Amygdala (tissue), 56 donors: ENCODE measurements at regions not wholly inside any gene's neighbourhood (a gene's known extent, or its start where the extent isn't known, plus 50 kb on each side); places are given as distances from the start of the nearest gene placed in this dataset.
"Not testable (repeated sequence)": the region's sequence is repeated elsewhere in the genome, so short reads cannot be mapped to it uniquely, and the experiment has no call there.

Source experiments
- DNase-seq, 56 donors: peaks; one replicate each; lab custom pipeline; 2025; lab: John Stamatoyannopoulos, UW

GRCh38 chr1:184823080-184823479 lies 68.4 kb upstream of the EDEM3 start:
- no peak for DNase-seq

- no peak for DNase-seq
Measured at GRCh38 chr1:184822267-184822666, 67.6 kb upstream of the EDEM3 start.

GRCh38 chr1:184821658-184822057 lies 67.0 kb upstream of the EDEM3 start:
- DNase-seq, result no peak

DNA sequence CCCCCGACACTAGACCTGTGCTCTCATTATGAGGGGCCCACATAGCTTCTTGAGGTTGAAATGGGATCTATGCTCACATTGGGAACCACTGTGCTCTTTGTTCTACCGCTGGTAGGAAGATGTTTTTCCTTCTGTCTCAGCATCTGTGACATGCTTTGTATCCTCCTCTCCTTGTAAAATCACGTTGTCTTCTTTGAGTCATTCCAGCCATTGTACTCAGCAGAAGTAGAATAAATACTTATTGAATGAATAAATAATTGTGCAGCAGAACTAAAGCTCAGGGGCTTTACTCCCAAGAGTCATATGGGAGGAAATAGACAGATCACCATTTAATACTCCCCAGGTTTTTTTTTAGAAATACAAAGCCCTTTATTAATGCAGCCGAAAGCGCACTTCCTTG lies 66.3 kb upstream of the EDEM3 start:
- DNase-seq, result no peak

DNA sequence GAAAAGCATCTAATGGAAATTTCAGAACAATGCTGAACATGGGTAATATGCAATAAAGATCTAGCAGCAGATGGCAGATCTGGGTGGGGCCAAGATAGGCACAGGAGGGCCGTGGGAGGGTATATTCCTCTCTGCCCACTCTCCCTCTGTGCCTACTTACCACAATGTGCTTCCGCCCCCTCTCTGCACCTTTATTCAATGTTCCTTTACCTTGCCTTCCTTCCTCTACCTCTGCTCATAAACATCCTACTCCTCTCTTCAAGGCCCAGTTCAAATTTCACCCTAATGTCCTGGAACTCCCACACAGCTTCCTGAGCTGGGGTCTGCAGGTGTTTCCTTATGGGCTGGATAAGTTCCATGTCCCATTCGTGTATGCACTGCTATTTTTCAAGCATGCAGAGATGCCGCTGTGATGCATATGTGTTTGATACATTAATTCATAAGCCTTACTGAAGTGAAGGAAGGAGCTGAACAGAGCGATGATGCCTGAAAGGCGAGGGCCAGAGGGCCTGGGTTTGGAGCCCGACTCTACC lies 65.6 kb upstream of the EDEM3 start:
- no peak for DNase-seq

DNA sequence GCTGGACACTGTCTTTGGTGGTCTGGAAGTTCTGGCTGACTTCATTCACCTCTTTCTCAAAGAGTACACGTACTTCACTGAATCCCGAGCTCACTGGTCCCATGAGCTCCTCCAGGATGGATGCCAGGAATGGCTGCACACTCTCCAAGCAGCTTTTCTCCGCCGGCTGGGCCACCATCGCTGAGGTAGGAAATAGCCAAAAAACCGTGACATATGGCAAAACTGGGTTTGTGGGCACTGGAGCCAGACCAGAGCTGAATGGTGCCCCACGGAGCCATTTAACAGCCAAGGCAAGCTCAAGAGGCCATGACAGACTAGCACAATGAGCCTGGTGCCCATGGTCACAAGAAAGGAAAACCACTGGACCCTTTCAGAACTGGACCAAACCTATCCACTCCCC lies 64.0 kb upstream of the EDEM3 start:
- no peak for DNase-seq

- not testable (repeated sequence) for DNase-seq
Measured at GRCh38 chr1:184817003-184817402, 62.3 kb upstream of the EDEM3 start.

- DNase-seq, result no peak
Measured at GRCh38 chr1:184813528-184814089, 59.0 kb upstream of the EDEM3 start.

- DNase-seq, result no peak
Measured at GRCh38 chr1:184811439-184812111, 56.9 kb upstream of the EDEM3 start.

DNA sequence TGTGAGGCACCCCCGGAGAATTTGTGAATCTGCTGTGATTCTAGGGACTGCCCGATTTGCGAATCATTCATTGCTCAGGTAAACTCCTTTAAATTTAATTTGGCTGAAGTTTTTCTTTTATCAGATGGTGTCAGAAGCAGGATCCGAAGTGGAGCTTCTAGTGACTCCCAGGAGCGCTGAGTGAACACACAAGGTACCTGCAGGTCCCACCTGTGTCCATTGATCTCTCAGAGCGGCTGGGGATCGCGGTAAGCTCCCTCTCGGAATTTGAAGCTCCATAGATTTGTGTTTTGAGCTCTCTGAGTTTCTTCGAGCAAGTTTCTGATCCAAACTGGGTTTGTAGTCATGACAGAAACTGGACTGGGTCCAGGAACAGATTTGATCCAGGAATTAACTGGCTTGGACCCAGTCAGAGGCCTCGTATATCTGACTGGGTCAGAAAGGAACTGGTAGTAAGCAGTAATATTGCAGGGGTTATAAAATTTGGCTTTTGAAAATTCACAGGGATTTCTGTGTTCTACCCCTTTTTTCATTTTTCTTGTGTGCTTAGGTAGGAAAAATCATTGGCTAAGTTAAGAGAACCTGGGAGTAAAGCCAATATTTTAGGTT lies 56.2 kb upstream of the EDEM3 start:
- DNase-seq, result no peak

DNA sequence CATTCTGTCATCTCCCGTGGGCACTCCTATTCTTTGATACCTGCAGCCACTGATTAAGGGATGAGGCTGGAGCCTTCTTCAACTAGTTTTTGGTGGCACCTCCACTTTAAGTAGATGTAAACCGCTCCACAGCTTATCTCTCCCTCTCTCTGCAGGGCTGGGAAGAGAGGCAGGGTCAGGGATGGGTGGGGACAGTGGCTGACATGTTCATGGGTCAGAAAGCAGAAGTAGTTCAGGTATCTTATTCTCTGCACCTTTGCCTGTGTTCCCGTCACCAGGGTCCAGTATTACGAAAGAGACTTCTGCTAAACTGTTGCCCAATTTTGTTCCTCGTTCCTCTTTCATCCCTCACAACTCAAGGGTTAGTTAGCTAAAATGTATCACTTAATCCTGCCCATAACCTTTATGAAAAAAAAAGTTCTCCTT lies 51.7 kb upstream of the EDEM3 start:
- DNase-seq, result no peak

DNA sequence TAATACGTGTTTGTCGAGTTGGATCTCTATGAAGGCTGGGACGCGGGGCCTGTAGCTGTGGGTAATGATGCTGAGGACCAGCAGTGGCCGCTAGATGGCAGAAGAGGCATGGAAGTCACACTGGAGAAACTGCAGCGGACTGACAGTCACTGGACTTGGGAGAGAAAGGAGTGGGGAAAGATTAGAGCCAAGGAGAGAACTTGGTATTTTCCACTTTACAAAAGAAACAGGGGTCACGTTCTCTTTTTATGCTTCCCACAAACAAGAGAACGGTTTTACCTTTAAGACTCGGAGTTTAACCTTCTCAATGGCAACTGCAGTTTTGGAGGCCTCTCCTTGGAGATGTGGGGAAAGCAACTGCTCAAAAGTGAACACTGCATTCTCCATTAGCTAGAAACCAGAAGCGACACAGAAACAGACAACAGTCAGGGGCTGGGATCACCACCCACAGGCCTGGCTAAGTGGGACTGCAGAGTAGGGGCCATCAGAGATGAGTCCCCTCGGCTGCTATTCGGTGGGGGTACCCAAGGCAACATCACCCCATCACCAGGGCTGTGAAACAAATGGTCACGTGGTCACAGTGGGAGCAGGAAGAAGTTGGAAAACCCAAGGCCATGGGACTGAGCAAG lies 51.1 kb upstream of the EDEM3 start:
- DNase-seq, result peak in 55 of 56 donors; percentile 7 to 96 (median 75)
